ENCODE measurements at regions not wholly inside any gene's neighbourhood (a gene's known extent, or its start where the extent isn't known, plus 50 kb on each side); places are given as distances from the start of the nearest gene placed in this dataset.

GRCh38 chr3:171936191-171936841 is 93.2 kb downstream of the TMEM212 start:
- CTCF ChIA-PET, result no interaction called here
- peak; percentile 20 for DNase-seq (ENCODE audit: low spot score)
- TF ChIP-seq CTCF (conservative IDR thresholded peaks at IDR 0.05; ENCODE audit: low read depth), result no peak
- no peak overlapping the region for H3K27ac ChIP-seq
- POLR2A ChIA-PET (ENCODE audit: low non-redundant PET), result no interaction called here

GRCh38 chr3:171939578-171939977 is 96.4 kb downstream of the TMEM212 start:
- CTCF ChIA-PET, result no interaction called here

GRCh38 chr3:171940151-171940649 is 97.1 kb downstream of the TMEM212 start:
- no peak for DNase-seq (ENCODE audit: low spot score)
- H3K27ac ChIP-seq, result no peak overlapping the region
- ChIA-PET CTCF (no interaction called here), POLR2A (ENCODE audit: low non-redundant PET) (no interaction called here)
- no peak for TF ChIP-seq CTCF (conservative IDR thresholded peaks at IDR 0.05; ENCODE audit: low read depth)

More at GRCh38 chr3:171939578-171939977, 96.4 kb downstream of the TMEM212 start:
- POLR2A ChIA-PET (ENCODE audit: low non-redundant PET), result no interaction called here
- no peak for DNase-seq (ENCODE audit: low spot score)
- TF ChIP-seq CTCF (conservative IDR thresholded peaks at IDR 0.05; ENCODE audit: low read depth), result no peak
- no peak overlapping the region for H3K27ac ChIP-seq

GRCh38 chr3:171943262-171944117 is 95.9 kb upstream of the FNDC3B start:
- H3K27ac ChIP-seq, result no peak overlapping the region
- ChIA-PET POLR2A (ENCODE audit: low non-redundant PET) (no interaction called here), CTCF (interaction anchor here (0.6 kb wide), 1 partner anchor 49 kb away, joined by 3 read pairs; no protein-coding TSS in a partner anchor)
- TF ChIP-seq CTCF (conservative IDR thresholded peaks at IDR 0.05; ENCODE audit: low read depth), result no peak
- no peak for DNase-seq (ENCODE audit: low spot score)

- H3K27ac ChIP-seq, result no peak overlapping the region
Observed at GRCh38 chr3:171944118-171945016, 95.0 kb upstream of the FNDC3B start.

More at GRCh38 chr3:171944118-171945016, 95.0 kb upstream of the FNDC3B start:
- ChIA-PET CTCF (no interaction called here), POLR2A (ENCODE audit: low non-redundant PET) (no interaction called here)
- TF ChIP-seq CTCF (conservative IDR thresholded peaks at IDR 0.05; ENCODE audit: low read depth), result no peak
- no peak for DNase-seq (ENCODE audit: low spot score)
